Caco-2 (cell line): ENCODE measurements at regions not wholly inside any gene's neighbourhood (a gene's known extent, or its start where the extent isn't known, plus 50 kb on each side); places are given as distances from the start of the nearest gene placed in this dataset.

Source experiments
- BruUV-seq: library from RNA; stranded (reverse); fragments of 400-500 nt; replicated peaks from 2 replicates; lab custom pipeline; 2021; lab: Mats Ljungman, UMichigan
- CTCF ChIA-PET: fragments of 300-600 bp; sonication (Branson Sonifier 250); formaldehyde crosslinking; loops from one replicate; lab custom pipeline; 2022; ENCODE audit warnings: antibody characterized with exemption; lab: Charles Lee
- POLR2A ChIA-PET: fragments of 300-600 bp; sonication (Branson Sonifier 250); formaldehyde crosslinking; loops from one replicate; lab custom pipeline; 2022; ENCODE audit warnings: antibody characterized with exemption; lab: Charles Lee
- DNase-seq, 2 experiments: peaks; one replicate each; pipeline versions ENCODE4 v3.0.0 to v3.0.0-alpha.2; 2020 to 2022
- H3K27me3 ChIP-seq: replicated peaks from 2 replicates; pipeline ENCODE4 v1.6.0; 2011; ENCODE audit warnings: low read length; ENCODE audit not compliant: control insufficient read depth, insufficient read depth
- H3K36me3 ChIP-seq: 2 replicates; pipeline ENCODE4 v1.5.1; 2011; ENCODE audit warnings: low read length; ENCODE audit not compliant: control insufficient read depth, insufficient read depth
- H3K4me1 ChIP-seq: fragments of 250-450 bp; sonication (Bioruptor Pico); 2 replicates; pipeline ENCODE4 v1.5.1; 2020; ENCODE audit warnings: mild to moderate bottlenecking
- H3K4me3 ChIP-seq: 2 replicates; pipeline ENCODE4 v1.5.1; 2011; ENCODE audit warnings: low read depth, mild to moderate bottlenecking, control low read depth, low read length
- H3K9me3 ChIP-seq: fragments of 250-450 bp; sonication (Bioruptor Pico); 2 replicates; pipeline ENCODE4 v1.5.1; 2020; ENCODE audit warnings: mild to moderate bottlenecking, moderate library complexity
- H3K27ac Mint-ChIP-seq: one replicate; pipeline ENCODE4 v1.8.0; 2022; ENCODE audit warnings: mixed read lengths; ENCODE audit not compliant: unreplicated experiment
- H3K27me3 Mint-ChIP-seq: one replicate; pipeline ENCODE4 v1.8.0; 2022; ENCODE audit warnings: mixed read lengths; ENCODE audit not compliant: insufficient read depth, unreplicated experiment
- H3K36me3 Mint-ChIP-seq: one replicate; pipeline ENCODE4 v1.8.0; 2022; ENCODE audit warnings: mild to moderate bottlenecking, mixed read lengths; ENCODE audit not compliant: insufficient read depth, unreplicated experiment
- H3K4me1 Mint-ChIP-seq: one replicate; pipeline ENCODE4 v1.8.0; 2022; ENCODE audit warnings: low read depth, mixed read lengths; ENCODE audit not compliant: unreplicated experiment
- H3K4me3 Mint-ChIP-seq: one replicate; pipeline ENCODE4 v1.8.0; 2022; ENCODE audit warnings: mild to moderate bottlenecking, moderate library complexity, mixed read lengths; ENCODE audit not compliant: unreplicated experiment
- H3K9me3 Mint-ChIP-seq: one replicate; pipeline ENCODE4 v1.8.0; 2022; ENCODE audit warnings: mixed read lengths; ENCODE audit not compliant: unreplicated experiment
- CTCF ChIP-seq, 2 experiments: fragments of 200-600 bp in 1 of 2; IDR thresholded peaks; 1 replicate in 1 of 2; 2 replicates in 1 of 2; pipeline versions ENCODE4 v1.5.1 to v1.8.0; 2011 to 2022; ENCODE audit warnings: antibody characterized with exemption in 1 of 2, control low read depth in 1 of 2, inconsistent platforms in 1 of 2, low read depth in 1 of 2, low read length in 1 of 2, mild to moderate bottlenecking in 1 of 2, moderate library complexity in 1 of 2; ENCODE audit not compliant: insufficient read depth in 1 of 2, severe bottlenecking in 1 of 2, unreplicated experiment in 1 of 2
- intact Hi-C: fragments of 100-400 bp; cut with micrococcal nuclease; formaldehyde crosslinking; loops from one replicate; pipeline ENCODE4 v1.10.0; 2022; ENCODE audit not compliant: unreplicated experiment

- Mint-ChIP-seq H3K27me3 (no peaks in the 10 kb centered on the region), H3K27ac (no peak overlapping the region), H3K36me3 (no peaks in the 10 kb centered on the region), H3K9me3 (no peaks in the 10 kb centered on the region), H3K4me1 (no peaks in the 10 kb centered on the region), H3K4me3 (no peak overlapping the region)
- no peak for TF ChIP-seq CTCF (IDR thresholded peaks at IDR 0.05; ENCODE audit: insufficient read depth in 1 of 2, low read depth in 1 of 2, low read length in 1 of 2, severe bottlenecking in 1 of 2, unreplicated experiment in 1 of 2)
- Histone ChIP-seq H3K4me3 (no peak overlapping the region), H3K27me3 (no peaks in the 10 kb centered on the region), H3K4me1 (no peaks in the 10 kb centered on the region), H3K9me3 (peaks cover 5% of the 10 kb centered on the region), H3K36me3 (no peaks in the 10 kb centered on the region)
- ChIA-PET POLR2A (no interaction called here), CTCF (no interaction called here)
- no peak for DNase-seq
- no TSS peak for BruUV-seq
- intact Hi-C loops, result no loop called here
Measured at GRCh38 chr7:67344481-67345193, 348.0 kb downstream of the TYW1 start.

GRCh38 chr7:67346126-67346525 lies 349.5 kb downstream of the TYW1 start:
- no peaks in the 10 kb centered on the region for H3K36me3 ChIP-seq
- H3K4me3 Mint-ChIP-seq, result no peak overlapping the region
- TF ChIP-seq CTCF (IDR thresholded peaks at IDR 0.05; ENCODE audit: insufficient read depth in 1 of 2, low read depth in 1 of 2, low read length in 1 of 2, severe bottlenecking in 1 of 2, unreplicated experiment in 1 of 2), result no peak
- ChIA-PET CTCF (no interaction called here), POLR2A (no interaction called here)
- no peak overlapping the region for H3K4me3 ChIP-seq
- no TSS peak for BruUV-seq
- no peaks in the 10 kb centered on the region for H3K27me3 ChIP-seq
- H3K9me3 ChIP-seq, result peaks cover 5% of the 10 kb centered on the region
- H3K9me3 Mint-ChIP-seq, result no peaks in the 10 kb centered on the region
- H3K36me3 Mint-ChIP-seq, result no peaks in the 10 kb centered on the region
- H3K4me1 Mint-ChIP-seq, result no peaks in the 10 kb centered on the region
- H3K27me3 Mint-ChIP-seq, result no peaks in the 10 kb centered on the region
- intact Hi-C loops, result no loop called here
- H3K4me1 ChIP-seq, result no peaks in the 10 kb centered on the region
- DNase-seq, result no peak
- no peak overlapping the region for H3K27ac Mint-ChIP-seq

GRCh38 chr7:67346876-67347275 lies 350.2 kb downstream of the TYW1 start:
- CTCF ChIA-PET, result no interaction called here
- DNase-seq, result no peak
- Mint-ChIP-seq H3K4me1 (no peaks in the 10 kb centered on the region), H3K4me3 (no peak overlapping the region), H3K27me3 (no peaks in the 10 kb centered on the region), H3K9me3 (no peaks in the 10 kb centered on the region), H3K27ac (no peak overlapping the region), H3K36me3 (no peaks in the 10 kb centered on the region)
- peaks cover 5% of the 10 kb centered on the region for H3K9me3 ChIP-seq
- no peaks in the 10 kb centered on the region for H3K4me1 ChIP-seq
- no peak overlapping the region for H3K4me3 ChIP-seq
- no peaks in the 10 kb centered on the region for H3K27me3 ChIP-seq
- intact Hi-C loops, result no loop called here
- BruUV-seq, result no TSS peak
- H3K36me3 ChIP-seq, result no peaks in the 10 kb centered on the region
- POLR2A ChIA-PET, result no interaction called here
- no peak for TF ChIP-seq CTCF (IDR thresholded peaks at IDR 0.05; ENCODE audit: insufficient read depth in 1 of 2, low read depth in 1 of 2, low read length in 1 of 2, severe bottlenecking in 1 of 2, unreplicated experiment in 1 of 2)
